HepG2 (cell line): ENCODE measurements at regions not wholly inside any gene's neighbourhood (a gene's known extent, or its start where the extent isn't known, plus 50 kb on each side); places are given as distances from the start of the nearest gene placed in this dataset.

ENCODE experiments used
- ETS1 ChIP-seq: sonication (generic); formaldehyde crosslinking; IDR thresholded peaks from 2 replicates; pipeline ENCODE4 v1.4.0; 2020; ENCODE audit warnings: missing genetic modification reagents
- MAFF ChIP-seq: IDR thresholded peaks from 2 replicates; pipeline ENCODE4 v1.6.1; 2011; ENCODE audit warnings: low read depth, low read length, improper control_type of control experiment
- MXI1 ChIP-seq: IDR thresholded peaks from 3 replicates; pipeline ENCODE4 v1.6.1; 2012; ENCODE audit warnings: low read depth, low read length, inconsistent platforms, borderline replicate concordance
- NR2C2 ChIP-seq: sonication (generic); formaldehyde crosslinking; IDR thresholded peaks from 2 replicates; pipeline ENCODE4 v1.4.0; 2020; ENCODE audit warnings: missing genetic modification reagents, mild to moderate bottlenecking, moderate library complexity, borderline replicate concordance
- RNF2 ChIP-seq: fragments of 450-650 bp; conservative IDR thresholded peaks from 2 replicates; pipeline ENCODE4 v1.6.1; 2016; ENCODE audit warnings: low read depth

- TF ChIP-seq MXI1 (no peak), ETS1 (CRISPR knock-in tag) (no peak), MAFF (no peak), RNF2 (no peak), NR2C2 (no peak)
Observed at GRCh38 chr7:31443457-31443856, 70.4 kb upstream of the ITPRID1 start.
